Keratinocyte (primary cell): ENCODE measurements at regions not wholly inside any gene's neighbourhood (a gene's known extent, or its start where the extent isn't known, plus 50 kb on each side); places are given as distances from the start of the nearest gene placed in this dataset.

Experiments
- DNase-seq: peaks from one replicate; pipeline ENCODE4 v3.0.0-alpha.2; 2011; ENCODE audit warnings: low read depth, missing footprints, low spot score
- FAIRE-seq: peaks from 2 replicates; lab custom pipeline; 2011; peaks lifted over from hg19 to GRCh38; lab: Jason Lieb, UNC
- H2AFZ ChIP-seq: 2 replicates; pipeline ENCODE4 v1.6.0; 2012; ENCODE audit warnings: low read length, control low read depth, inconsistent platforms; ENCODE audit not compliant: control insufficient read depth
- H3K27ac ChIP-seq: 2 replicates; pipeline ENCODE4 v1.5.1; 2011; ENCODE audit warnings: low read length; ENCODE audit not compliant: control insufficient read depth, insufficient read depth
- H3K27me3 ChIP-seq: 3 replicates; pipeline ENCODE4 v1.6.0; 2011; ENCODE audit warnings: low read length; ENCODE audit not compliant: control insufficient read depth, insufficient read depth; ENCODE audit errors: extremely low read depth
- H3K36me3 ChIP-seq, 2 experiments: 2 replicates in 1 of 2; 3 replicates in 1 of 2; pipeline ENCODE4 v1.5.1; 2011; ENCODE audit warnings: low read length in 2 of 2, mild to moderate bottlenecking in 1 of 2; ENCODE audit not compliant: control insufficient read depth in 2 of 2, insufficient read depth in 2 of 2; ENCODE audit errors: extremely low read depth in 1 of 2
- H3K4me1 ChIP-seq: 3 replicates; pipeline ENCODE4 v1.5.1; 2011; ENCODE audit warnings: low read length; ENCODE audit not compliant: control insufficient read depth, insufficient read depth; ENCODE audit errors: extremely low read depth
- H3K4me2 ChIP-seq: 3 replicates; pipeline ENCODE4 v1.6.0; 2011; ENCODE audit warnings: low read depth, low read length; ENCODE audit not compliant: control insufficient read depth, insufficient read depth; ENCODE audit errors: extremely low read depth
- H3K4me3 ChIP-seq, 3 experiments: fragments of 200-600 bp in 1 of 3; sonication (generic) in 1 of 3; 2 replicates in 2 of 3; 3 replicates in 1 of 3; pipeline ENCODE4 v1.5.1; 2011 to 2016; ENCODE audit warnings: low read length in 3 of 3, mild to moderate bottlenecking in 3 of 3, control low read depth in 2 of 3, inconsistent platforms in 1 of 3, low read depth in 1 of 3, mixed read lengths in 1 of 3, mixed run types in 1 of 3, moderate library complexity in 1 of 3; ENCODE audit not compliant: control insufficient read depth in 2 of 3, insufficient read depth in 2 of 3; ENCODE audit errors: extremely low read depth in 1 of 3
- H3K79me2 ChIP-seq: 2 replicates; pipeline ENCODE4 v1.6.0; 2012; ENCODE audit warnings: low read length; ENCODE audit not compliant: control insufficient read depth, insufficient read depth
- H3K9ac ChIP-seq: 3 replicates; pipeline ENCODE4 v1.6.0; 2011; ENCODE audit warnings: low read length; ENCODE audit not compliant: control insufficient read depth, insufficient read depth; ENCODE audit errors: extremely low read depth
- H3K9me1 ChIP-seq: 3 replicates; pipeline ENCODE4 v1.6.0; 2011; ENCODE audit warnings: low read length; ENCODE audit not compliant: control insufficient read depth, insufficient read depth; ENCODE audit errors: extremely low read depth
- H3K9me3 ChIP-seq: 2 replicates; pipeline ENCODE4 v1.5.1; 2012; ENCODE audit warnings: low read depth, low read length; ENCODE audit not compliant: control insufficient read depth
- H4K20me1 ChIP-seq: 3 replicates; pipeline ENCODE4 v1.6.0; 2011; ENCODE audit warnings: low read length; ENCODE audit not compliant: control insufficient read depth, insufficient read depth; ENCODE audit errors: extremely low read depth
- EZH2 ChIP-seq: IDR thresholded peaks from one replicate; pipeline ENCODE4 v1.6.1; 2012; ENCODE audit warnings: inconsistent platforms, mild to moderate bottlenecking, low read length, moderate library complexity
- dilution Hi-C: fragments of 300-500 bp; cut with MboI; formaldehyde crosslinking; loops from one replicate; pipeline ENCODE4 v1.7.0; 2020; ENCODE audit warnings: low sequenced_read_pairs; ENCODE audit not compliant: extremely low pct_ligation_motif_present
- TF ChIP-seq, protein P1 (sequence below), 3 experiments: IDR thresholded peaks in 1 of 3; conservative IDR thresholded peaks in 1 of 3; optimal IDR thresholded peaks in 1 of 3; 2 replicates in 2 of 3; 3 replicates in 1 of 3; pipeline versions ENCODE3 to v1.5.1; 2011; ENCODE audit warnings: low read length in 3 of 3, mild to moderate bottlenecking in 3 of 3, moderate library complexity in 2 of 3, control low read depth in 1 of 3, inconsistent platforms in 1 of 3; ENCODE audit not compliant: insufficient read depth in 2 of 3; ENCODE audit errors: extremely low read depth in 1 of 3

DNA sequence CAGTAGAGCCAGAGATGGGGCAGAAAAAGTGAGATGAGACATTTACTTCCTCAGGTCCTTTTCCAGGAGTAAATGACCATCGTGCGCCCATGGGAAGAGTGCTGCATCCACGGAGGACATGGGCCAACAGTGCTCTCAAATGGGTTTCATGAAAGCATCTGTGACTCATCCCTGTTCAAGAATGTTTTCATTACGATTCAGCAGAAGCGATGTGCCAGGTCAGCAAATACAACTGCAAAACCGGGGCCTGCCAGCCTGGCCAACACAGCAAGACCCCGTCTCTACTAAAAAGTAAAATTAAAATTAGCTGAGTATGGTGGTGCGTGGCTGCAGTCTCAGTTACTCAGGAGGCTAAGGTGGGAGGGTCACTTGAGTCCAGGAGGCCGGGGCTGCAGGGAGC is 125.1 kb downstream of the LY86 start:
- H3K9me1 ChIP-seq = no peaks in the 10 kb centered on the region
- dilution Hi-C loops = no loop called here
- no peak overlapping the region for H3K27ac ChIP-seq
- H3K4me2 ChIP-seq = no peak overlapping the region
- no peak for DNase-seq
- no peaks in the 10 kb centered on the region for H4K20me1 ChIP-seq
- H3K27me3 ChIP-seq = no peaks in the 10 kb centered on the region
- H3K4me1 ChIP-seq = peaks cover 25% of the 10 kb centered on the region
- H2AFZ ChIP-seq = no peak overlapping the region
- no peaks in the 10 kb centered on the region for H3K9me3 ChIP-seq
- H3K79me2 ChIP-seq = no peaks in the 10 kb centered on the region
- no peak for TF ChIP-seq EZH2
- TF ChIP-seq, protein P1, sequence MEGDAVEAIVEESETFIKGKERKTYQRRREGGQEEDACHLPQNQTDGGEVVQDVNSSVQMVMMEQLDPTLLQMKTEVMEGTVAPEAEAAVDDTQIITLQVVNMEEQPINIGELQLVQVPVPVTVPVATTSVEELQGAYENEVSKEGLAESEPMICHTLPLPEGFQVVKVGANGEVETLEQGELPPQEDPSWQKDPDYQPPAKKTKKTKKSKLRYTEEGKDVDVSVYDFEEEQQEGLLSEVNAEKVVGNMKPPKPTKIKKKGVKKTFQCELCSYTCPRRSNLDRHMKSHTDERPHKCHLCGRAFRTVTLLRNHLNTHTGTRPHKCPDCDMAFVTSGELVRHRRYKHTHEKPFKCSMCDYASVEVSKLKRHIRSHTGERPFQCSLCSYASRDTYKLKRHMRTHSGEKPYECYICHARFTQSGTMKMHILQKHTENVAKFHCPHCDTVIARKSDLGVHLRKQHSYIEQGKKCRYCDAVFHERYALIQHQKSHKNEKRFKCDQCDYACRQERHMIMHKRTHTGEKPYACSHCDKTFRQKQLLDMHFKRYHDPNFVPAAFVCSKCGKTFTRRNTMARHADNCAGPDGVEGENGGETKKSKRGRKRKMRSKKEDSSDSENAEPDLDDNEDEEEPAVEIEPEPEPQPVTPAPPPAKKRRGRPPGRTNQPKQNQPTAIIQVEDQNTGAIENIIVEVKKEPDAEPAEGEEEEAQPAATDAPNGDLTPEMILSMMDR (optimal IDR thresholded peaks at IDR 0.05 in 1 of 3, IDR thresholded peaks at IDR 0.05 in 1 of 3, conservative IDR thresholded peaks at IDR 0.05 in 1 of 3; ENCODE audit: extremely low read depth in 1 of 3, insufficient read depth in 2 of 3, low read length in 3 of 3) = no peak
- H3K4me3 ChIP-seq = no peak overlapping the region
- no peaks in the 10 kb centered on the region for H3K36me3 ChIP-seq
- peak; percentile 51 for FAIRE-seq
- no peak overlapping the region for H3K9ac ChIP-seq

DNA sequence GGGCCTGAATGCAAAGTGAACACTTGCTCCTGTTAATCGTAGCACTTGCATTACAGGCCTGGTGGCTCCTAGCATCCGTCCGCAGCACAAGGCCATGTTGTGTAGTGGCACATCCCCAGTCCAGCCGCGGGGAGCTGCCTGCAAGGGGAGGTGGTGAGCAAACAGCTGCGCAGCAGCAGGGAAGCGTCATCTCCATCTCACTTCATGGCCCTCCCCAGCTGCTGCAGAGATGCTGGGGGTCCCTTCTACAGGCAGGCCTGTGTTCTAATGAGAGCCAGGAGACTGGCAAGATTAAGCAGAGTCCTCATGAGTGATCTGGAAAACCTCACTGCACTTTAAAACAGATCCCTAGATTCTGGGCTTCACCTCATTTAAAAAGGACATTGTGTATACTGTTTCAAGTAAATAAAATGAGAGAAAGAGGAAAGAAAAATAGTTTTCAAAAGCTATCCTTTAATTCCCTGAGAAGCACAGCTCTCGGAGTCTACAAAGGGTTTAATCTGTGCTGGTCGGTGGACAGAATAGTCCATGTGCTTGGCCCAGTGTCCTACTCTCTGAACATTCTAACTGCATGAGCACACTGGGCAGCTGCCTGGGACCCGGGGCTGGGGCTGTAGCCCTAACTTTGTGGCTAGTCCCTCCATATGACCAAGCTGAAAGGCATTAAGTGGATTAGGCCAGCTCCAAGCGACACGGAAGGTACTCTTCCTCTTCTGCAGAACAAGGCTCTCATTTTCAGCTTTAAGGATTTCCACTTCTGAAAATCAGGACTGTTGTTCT is 125.8 kb downstream of the LY86 start:
- H3K4me2 ChIP-seq = no peak overlapping the region
- dilution Hi-C loops = no loop called here

More for the DNA sequence above, 125.8 kb downstream of the LY86 start:
- no peak for DNase-seq
- Histone ChIP-seq H3K36me3 (no peaks in the 10 kb centered on the region), H3K4me1 (peaks cover 25% of the 10 kb centered on the region), H3K4me3 (no peak overlapping the region), H3K27ac (no peak overlapping the region), H3K27me3 (no peaks in the 10 kb centered on the region), H3K9me3 (no peaks in the 10 kb centered on the region), H3K79me2 (no peaks in the 10 kb centered on the region), H3K9ac (no peak overlapping the region), H2AFZ (no peak overlapping the region), H3K9me1 (no peaks in the 10 kb centered on the region), H4K20me1 (no peaks in the 10 kb centered on the region)
- no peak for FAIRE-seq
- TF ChIP-seq, protein P1 (optimal IDR thresholded peaks at IDR 0.05 in 1 of 3, IDR thresholded peaks at IDR 0.05 in 1 of 3, conservative IDR thresholded peaks at IDR 0.05 in 1 of 3; ENCODE audit: extremely low read depth in 1 of 3, insufficient read depth in 2 of 3, low read length in 3 of 3) = no peak
- no peak for TF ChIP-seq EZH2
